ENCODE measurements at regions not wholly inside any gene's neighbourhood (a gene's known extent, or its start where the extent isn't known, plus 50 kb on each side); places are given as distances from the start of the nearest gene placed in this dataset.

GRCh38 chr18:67354692-67355091 lies 161.8 kb downstream of the DSEL start:
- Histone ChIP-seq H3K27me3 (ENCODE audit: control insufficient read depth in 3 of 3, insufficient read depth in 3 of 3, low read length in 3 of 3) (no peaks in the 10 kb centered on the region), H3K4me1 (ENCODE audit: control insufficient read depth in 3 of 3, insufficient read depth in 3 of 3, low read length in 3 of 3) (peaks cover 0 to 4% (median 0%) of the 10 kb centered on the region in 3 donors), H3K27ac (ENCODE audit: low read depth, low read length) (no peak overlapping the region), H3K9ac (ENCODE audit: low read depth in 1 of 3, low read length in 3 of 3) (no peak overlapping the region), H3K4me3 (ENCODE audit: low read length in 3 of 3) (no peak overlapping the region), H3K9me3 (ENCODE audit: control insufficient read depth in 3 of 3, low read length in 3 of 3) (no peaks in the 10 kb centered on the region), H3K36me3 (ENCODE audit: control insufficient read depth in 3 of 3, insufficient read depth in 3 of 3, low read length in 3 of 3) (no peaks in the 10 kb centered on the region)

- Histone ChIP-seq H3K27me3 (ENCODE audit: control insufficient read depth in 3 of 3, insufficient read depth in 3 of 3, low read length in 3 of 3) (no peaks in the 10 kb centered on the region), H3K9me3 (ENCODE audit: control insufficient read depth in 3 of 3, low read length in 3 of 3) (no peaks in the 10 kb centered on the region), H3K4me1 (ENCODE audit: control insufficient read depth in 3 of 3, insufficient read depth in 3 of 3, low read length in 3 of 3) (no peaks in the 10 kb centered on the region), H3K27ac (ENCODE audit: low read depth, low read length) (no peak overlapping the region), H3K36me3 (ENCODE audit: control insufficient read depth in 3 of 3, insufficient read depth in 3 of 3, low read length in 3 of 3) (no peaks in the 10 kb centered on the region), H3K4me3 (ENCODE audit: low read length in 3 of 3) (no peak overlapping the region), H3K9ac (ENCODE audit: low read depth in 1 of 3, low read length in 3 of 3) (no peak overlapping the region)
These were observed 162.4 kb downstream of the DSEL start for GRCh38 chr18:67354091-67354490.

GRCh38 chr18:67347438-67347837 lies 169.1 kb downstream of the DSEL start:
- no peaks in the 10 kb centered on the region for H3K27me3 ChIP-seq (ENCODE audit: control insufficient read depth in 3 of 3, insufficient read depth in 3 of 3, low read length in 3 of 3)
- no peaks in the 10 kb centered on the region for H3K9me3 ChIP-seq (ENCODE audit: control insufficient read depth in 3 of 3, low read length in 3 of 3)
- no peak overlapping the region for H3K4me3 ChIP-seq (ENCODE audit: low read length in 3 of 3)
- no peaks in the 10 kb centered on the region for H3K4me1 ChIP-seq (ENCODE audit: control insufficient read depth in 3 of 3, insufficient read depth in 3 of 3, low read length in 3 of 3)
- H3K36me3 ChIP-seq (ENCODE audit: control insufficient read depth in 3 of 3, insufficient read depth in 3 of 3, low read length in 3 of 3): no peaks in the 10 kb centered on the region
- H3K27ac ChIP-seq (ENCODE audit: low read depth, low read length): no peak overlapping the region
- H3K9ac ChIP-seq (ENCODE audit: low read depth in 1 of 3, low read length in 3 of 3): no peak overlapping the region

- H3K4me1 ChIP-seq (ENCODE audit: control insufficient read depth in 3 of 3, insufficient read depth in 3 of 3, low read length in 3 of 3): no peaks in the 10 kb centered on the region
- no peaks in the 10 kb centered on the region for H3K27me3 ChIP-seq (ENCODE audit: control insufficient read depth in 3 of 3, insufficient read depth in 3 of 3, low read length in 3 of 3)
- H3K27ac ChIP-seq (ENCODE audit: low read depth, low read length): no peak overlapping the region
- no peak overlapping the region for H3K4me3 ChIP-seq (ENCODE audit: low read length in 3 of 3)
- H3K9me3 ChIP-seq (ENCODE audit: control insufficient read depth in 3 of 3, low read length in 3 of 3): no peaks in the 10 kb centered on the region
- H3K36me3 ChIP-seq (ENCODE audit: control insufficient read depth in 3 of 3, insufficient read depth in 3 of 3, low read length in 3 of 3): no peaks in the 10 kb centered on the region
- no peak overlapping the region for H3K9ac ChIP-seq (ENCODE audit: low read depth in 1 of 3, low read length in 3 of 3)
These were observed 174.4 kb downstream of the DSEL start for GRCh38 chr18:67342159-67342558.

- H3K4me3 ChIP-seq (ENCODE audit: low read length in 3 of 3): no peak overlapping the region
- H3K9ac ChIP-seq (ENCODE audit: low read depth in 1 of 3, low read length in 3 of 3): no peak overlapping the region
- no peaks in the 10 kb centered on the region for H3K36me3 ChIP-seq (ENCODE audit: control insufficient read depth in 3 of 3, insufficient read depth in 3 of 3, low read length in 3 of 3)
- H3K9me3 ChIP-seq (ENCODE audit: control insufficient read depth in 3 of 3, low read length in 3 of 3): no peaks in the 10 kb centered on the region
- H3K27ac ChIP-seq (ENCODE audit: low read depth, low read length): no peak overlapping the region
- H3K27me3 ChIP-seq (ENCODE audit: control insufficient read depth in 3 of 3, insufficient read depth in 3 of 3, low read length in 3 of 3): no peaks in the 10 kb centered on the region
- no peaks in the 10 kb centered on the region for H3K4me1 ChIP-seq (ENCODE audit: control insufficient read depth in 3 of 3, insufficient read depth in 3 of 3, low read length in 3 of 3)
These were observed 178.8 kb downstream of the DSEL start for GRCh38 chr18:67337696-67338095.

- Histone ChIP-seq H3K4me1 (ENCODE audit: control insufficient read depth in 3 of 3, insufficient read depth in 3 of 3, low read length in 3 of 3) (no peaks in the 10 kb centered on the region), H3K27me3 (ENCODE audit: control insufficient read depth in 3 of 3, insufficient read depth in 3 of 3, low read length in 3 of 3) (no peaks in the 10 kb centered on the region), H3K9ac (ENCODE audit: low read depth in 1 of 3, low read length in 3 of 3) (no peak overlapping the region), H3K9me3 (ENCODE audit: control insufficient read depth in 3 of 3, low read length in 3 of 3) (no peaks in the 10 kb centered on the region), H3K27ac (ENCODE audit: low read depth, low read length) (no peak overlapping the region), H3K4me3 (ENCODE audit: low read length in 3 of 3) (no peak overlapping the region), H3K36me3 (ENCODE audit: control insufficient read depth in 3 of 3, insufficient read depth in 3 of 3, low read length in 3 of 3) (no peaks in the 10 kb centered on the region)
These were observed 184.7 kb downstream of the DSEL start for GRCh38 chr18:67331857-67332256.

GRCh38 chr18:67319109-67319508 lies 197.4 kb downstream of the DSEL start:
- Histone ChIP-seq H3K9ac (ENCODE audit: low read depth in 1 of 3, low read length in 3 of 3) (no peak overlapping the region), H3K27me3 (ENCODE audit: control insufficient read depth in 3 of 3, insufficient read depth in 3 of 3, low read length in 3 of 3) (no peaks in the 10 kb centered on the region), H3K9me3 (ENCODE audit: control insufficient read depth in 3 of 3, low read length in 3 of 3) (no peaks in the 10 kb centered on the region), H3K4me3 (ENCODE audit: low read length in 3 of 3) (no peak overlapping the region), H3K36me3 (ENCODE audit: control insufficient read depth in 3 of 3, insufficient read depth in 3 of 3, low read length in 3 of 3) (no peaks in the 10 kb centered on the region), H3K4me1 (ENCODE audit: control insufficient read depth in 3 of 3, insufficient read depth in 3 of 3, low read length in 3 of 3) (no peaks in the 10 kb centered on the region), H3K27ac (ENCODE audit: low read depth, low read length) (no peak overlapping the region)

- no peaks in the 10 kb centered on the region for H3K27me3 ChIP-seq (ENCODE audit: control insufficient read depth in 3 of 3, insufficient read depth in 3 of 3, low read length in 3 of 3)
- no peaks in the 10 kb centered on the region for H3K36me3 ChIP-seq (ENCODE audit: control insufficient read depth in 3 of 3, insufficient read depth in 3 of 3, low read length in 3 of 3)
- no peak overlapping the region for H3K4me3 ChIP-seq (ENCODE audit: low read length in 3 of 3)
- no peaks in the 10 kb centered on the region for H3K9me3 ChIP-seq (ENCODE audit: control insufficient read depth in 3 of 3, low read length in 3 of 3)
- no peak overlapping the region for H3K9ac ChIP-seq (ENCODE audit: low read depth in 1 of 3, low read length in 3 of 3)
- no peaks in the 10 kb centered on the region for H3K4me1 ChIP-seq (ENCODE audit: control insufficient read depth in 3 of 3, insufficient read depth in 3 of 3, low read length in 3 of 3)
- H3K27ac ChIP-seq (ENCODE audit: low read depth, low read length): no peak overlapping the region
These were observed 197.9 kb downstream of the DSEL start for GRCh38 chr18:67318651-67319050.

- no peak overlapping the region for H3K27ac ChIP-seq (ENCODE audit: low read depth, low read length)
These were observed 205.7 kb downstream of the DSEL start for GRCh38 chr18:67310826-67311225.

GRCh38 chr18:67308819-67309218 lies 207.7 kb downstream of the DSEL start:
- H3K4me1 ChIP-seq (ENCODE audit: control insufficient read depth in 3 of 3, insufficient read depth in 3 of 3, low read length in 3 of 3): no peaks in the 10 kb centered on the region
- H3K9me3 ChIP-seq (ENCODE audit: control insufficient read depth in 3 of 3, low read length in 3 of 3): no peaks in the 10 kb centered on the region
- no peaks in the 10 kb centered on the region for H3K36me3 ChIP-seq (ENCODE audit: control insufficient read depth in 3 of 3, insufficient read depth in 3 of 3, low read length in 3 of 3)
- H3K4me3 ChIP-seq (ENCODE audit: low read length in 3 of 3): no peak overlapping the region
- H3K9ac ChIP-seq (ENCODE audit: low read depth in 1 of 3, low read length in 3 of 3): no peak overlapping the region
- H3K27me3 ChIP-seq (ENCODE audit: control insufficient read depth in 3 of 3, insufficient read depth in 3 of 3, low read length in 3 of 3): no peaks in the 10 kb centered on the region
- H3K27ac ChIP-seq (ENCODE audit: low read depth, low read length): no peak overlapping the region

More at GRCh38 chr18:67310826-67311225, 205.7 kb downstream of the DSEL start:
- no peaks in the 10 kb centered on the region for H3K4me1 ChIP-seq (ENCODE audit: control insufficient read depth in 3 of 3, insufficient read depth in 3 of 3, low read length in 3 of 3)
- H3K36me3 ChIP-seq (ENCODE audit: control insufficient read depth in 3 of 3, insufficient read depth in 3 of 3, low read length in 3 of 3): no peaks in the 10 kb centered on the region
- no peak overlapping the region for H3K9ac ChIP-seq (ENCODE audit: low read depth in 1 of 3, low read length in 3 of 3)
- H3K4me3 ChIP-seq (ENCODE audit: low read length in 3 of 3): no peak overlapping the region
- no peaks in the 10 kb centered on the region for H3K27me3 ChIP-seq (ENCODE audit: control insufficient read depth in 3 of 3, insufficient read depth in 3 of 3, low read length in 3 of 3)
- H3K9me3 ChIP-seq (ENCODE audit: control insufficient read depth in 3 of 3, low read length in 3 of 3): no peaks in the 10 kb centered on the region

- H3K9ac ChIP-seq (ENCODE audit: low read depth in 1 of 3, low read length in 3 of 3): no peak overlapping the region
- H3K4me3 ChIP-seq (ENCODE audit: low read length in 3 of 3): no peak overlapping the region
- no peaks in the 10 kb centered on the region for H3K36me3 ChIP-seq (ENCODE audit: control insufficient read depth in 3 of 3, insufficient read depth in 3 of 3, low read length in 3 of 3)
- no peaks in the 10 kb centered on the region for H3K27me3 ChIP-seq (ENCODE audit: control insufficient read depth in 3 of 3, insufficient read depth in 3 of 3, low read length in 3 of 3)
- no peak overlapping the region for H3K27ac ChIP-seq (ENCODE audit: low read depth, low read length)
- H3K9me3 ChIP-seq (ENCODE audit: control insufficient read depth in 3 of 3, low read length in 3 of 3): peaks cover 0 to 1% (median 0%) of the 10 kb centered on the region in 3 donors
- no peaks in the 10 kb centered on the region for H3K4me1 ChIP-seq (ENCODE audit: control insufficient read depth in 3 of 3, insufficient read depth in 3 of 3, low read length in 3 of 3)
These were observed 211.1 kb downstream of the DSEL start for GRCh38 chr18:67305466-67305865.
